ENCODE measurements at regions not wholly inside any gene's neighbourhood (a gene's known extent, or its start where the extent isn't known, plus 50 kb on each side); places are given as distances from the start of the nearest gene placed in this dataset.
"Not testable (repeated sequence)": the region's sequence is repeated elsewhere in the genome, so short reads cannot be mapped to it uniquely, and the experiment has no call there.

- DNase-seq (ENCODE audit: low read depth in 2 of 2), result no peak
These were observed 778.4 kb upstream of the FRG1 start for GRCh38 chr4:189162073-189162789.

DNA sequence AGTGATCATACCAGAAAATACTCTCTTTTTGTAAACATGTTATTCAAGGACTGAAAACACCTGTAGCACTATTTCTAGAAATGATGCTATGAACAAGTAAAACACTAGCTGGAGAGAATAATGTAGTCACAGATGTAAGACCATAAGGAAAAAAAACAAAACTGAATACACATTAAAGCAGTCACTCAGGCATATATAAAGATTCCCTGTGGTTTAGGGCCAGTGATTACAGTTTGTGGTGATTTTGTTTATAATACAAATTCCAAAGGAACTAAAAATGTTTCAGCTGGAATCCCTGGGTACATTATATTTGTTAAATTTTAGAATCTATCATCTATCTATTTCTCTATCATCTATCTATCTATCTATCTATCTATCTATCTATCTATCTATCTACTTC lies 777.8 kb upstream of the FRG1 start:
- DNase-seq (ENCODE audit: low read depth in 2 of 2), result no peak

DNA sequence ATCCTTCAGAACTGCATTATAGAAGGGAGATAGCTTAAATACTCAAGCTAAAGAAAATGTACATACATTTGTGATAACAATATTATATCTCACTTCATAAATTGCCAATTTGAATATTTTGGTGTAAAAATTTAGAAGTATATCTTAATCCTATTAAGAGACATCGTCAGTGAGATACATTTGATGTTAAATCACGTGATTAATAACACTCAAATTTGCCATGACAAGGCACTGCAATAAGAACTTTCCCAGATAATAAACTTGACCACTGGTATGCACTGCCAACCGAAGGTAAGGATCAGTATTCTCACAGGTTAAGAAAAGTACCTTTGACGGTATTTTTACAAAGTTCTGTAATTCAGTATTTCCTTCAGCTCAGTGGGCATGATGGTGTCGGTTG lies 764.7 kb upstream of the FRG1 start:
- no peak for DNase-seq (ENCODE audit: low read depth in 2 of 2)

GRCh38 chr4:189177130-189177529 lies 763.5 kb upstream of the FRG1 start:
- no peak for DNase-seq (ENCODE audit: low read depth in 2 of 2)

DNA sequence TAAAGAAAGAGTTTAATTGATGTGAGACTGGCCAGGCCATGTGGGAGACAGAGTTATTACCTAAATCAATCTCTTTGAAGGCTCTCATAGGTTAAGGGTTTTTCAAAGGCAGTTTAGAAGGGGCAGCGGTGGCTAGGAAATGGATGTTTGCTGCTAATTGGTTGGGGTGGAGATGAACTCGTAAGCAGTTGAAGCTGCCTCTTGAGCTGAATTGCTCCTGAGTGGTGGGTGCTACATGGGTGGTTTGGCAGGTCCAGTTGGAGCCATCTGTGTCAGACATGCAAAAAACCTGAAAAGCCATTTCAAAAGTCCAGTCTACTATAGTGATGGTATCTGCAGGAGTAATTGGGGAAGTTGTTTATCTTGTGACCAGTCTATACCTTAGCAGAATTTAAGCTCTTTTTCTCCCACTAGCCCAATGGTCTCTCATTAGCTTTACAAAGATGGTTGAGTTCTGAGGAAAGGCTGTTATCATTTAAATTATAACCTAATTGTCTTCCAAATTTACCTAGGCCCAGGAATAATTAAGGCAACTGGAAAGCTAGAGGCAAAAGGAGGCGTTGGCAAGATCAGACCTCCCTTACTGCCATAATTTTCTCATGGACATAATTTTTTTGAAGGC lies 762.4 kb upstream of the FRG1 start:
- DNase-seq (ENCODE audit: low read depth in 2 of 2), result no peak

GRCh38 chr4:189185810-189186432 lies 754.8 kb upstream of the FRG1 start:
- DNase-seq (ENCODE audit: low read depth in 2 of 2), result no peak

DNA sequence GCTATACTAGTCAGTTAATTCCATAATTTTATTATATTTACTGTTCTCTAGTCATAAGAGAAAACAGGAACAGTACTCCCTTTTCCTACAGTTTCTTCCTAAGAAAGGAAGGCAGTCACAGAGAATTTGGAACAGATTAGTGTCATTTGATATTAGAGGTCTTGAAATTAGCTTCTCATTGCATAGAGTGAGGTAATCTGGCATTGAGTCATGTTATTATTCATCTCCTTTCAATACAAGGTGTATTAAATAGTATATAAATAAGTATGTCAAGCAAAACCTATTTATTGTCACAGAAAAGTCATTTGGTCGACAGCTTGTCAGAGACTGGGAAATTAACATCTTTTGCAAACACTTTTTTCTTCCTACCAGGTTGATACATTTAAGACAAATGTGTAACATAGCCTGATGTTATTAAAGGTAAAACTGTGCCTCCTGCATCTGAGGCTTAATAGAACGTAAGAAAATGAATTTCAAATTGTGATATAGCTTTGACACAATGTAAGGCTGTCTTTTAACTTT lies 753.1 kb upstream of the FRG1 start:
- no peak for DNase-seq (ENCODE audit: low read depth in 2 of 2)

GRCh38 chr4:189198624-189199023 lies 742.0 kb upstream of the FRG1 start:
- DNase-seq (ENCODE audit: low read depth in 2 of 2), result no peak

DNA sequence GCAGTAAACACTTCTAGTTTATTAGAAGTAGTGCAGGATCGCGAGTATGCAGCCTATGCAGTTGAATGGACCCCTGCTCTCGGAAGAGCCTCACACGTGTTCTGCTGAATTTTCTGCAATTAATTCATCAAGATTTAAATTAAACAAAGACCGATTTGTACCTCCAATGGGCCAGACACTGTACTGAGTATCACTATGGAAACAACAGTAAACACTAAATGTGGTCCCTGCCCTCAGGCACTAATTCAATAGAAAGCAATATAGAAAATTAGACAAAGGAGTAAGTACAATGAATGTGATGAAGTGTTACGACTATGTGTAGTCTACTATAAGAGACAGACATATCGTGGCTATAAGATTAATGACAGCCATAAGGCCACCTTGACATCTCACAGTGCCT lies 740.3 kb upstream of the FRG1 start:
- no peak for DNase-seq (ENCODE audit: low read depth in 2 of 2)

GRCh38 chr4:189202182-189202868 lies 738.3 kb upstream of the FRG1 start:
- DNase-seq (ENCODE audit: low read depth in 2 of 2), result peak; percentile 0 to 3

- no peak for DNase-seq (ENCODE audit: low read depth in 2 of 2)
These were observed 737.8 kb upstream of the FRG1 start for GRCh38 chr4:189202869-189203271.

GRCh38 chr4:189204616-189205015 lies 736.1 kb upstream of the FRG1 start:
- DNase-seq (ENCODE audit: low read depth in 2 of 2), result no peak

DNA sequence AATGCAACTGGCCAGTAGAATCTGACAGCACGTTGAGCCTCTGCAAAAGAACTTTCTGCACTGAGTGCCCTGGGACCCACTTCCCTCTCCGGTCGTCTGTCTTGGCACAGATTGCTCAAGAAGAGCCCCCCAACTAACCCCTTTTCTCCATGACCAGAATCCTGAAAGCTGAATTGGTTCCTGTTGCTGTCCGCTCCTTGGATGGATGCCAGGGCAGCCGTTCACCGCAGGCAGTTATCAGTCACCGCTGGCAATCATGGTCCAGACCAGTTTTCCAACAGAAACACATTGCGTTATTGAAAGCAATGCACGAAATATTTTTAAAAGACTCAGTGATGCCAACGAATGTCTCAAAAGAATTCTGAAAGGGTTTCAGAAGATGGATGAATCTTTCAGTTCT lies 733.7 kb upstream of the FRG1 start:
- no peak for DNase-seq (ENCODE audit: low read depth in 2 of 2)

DNA sequence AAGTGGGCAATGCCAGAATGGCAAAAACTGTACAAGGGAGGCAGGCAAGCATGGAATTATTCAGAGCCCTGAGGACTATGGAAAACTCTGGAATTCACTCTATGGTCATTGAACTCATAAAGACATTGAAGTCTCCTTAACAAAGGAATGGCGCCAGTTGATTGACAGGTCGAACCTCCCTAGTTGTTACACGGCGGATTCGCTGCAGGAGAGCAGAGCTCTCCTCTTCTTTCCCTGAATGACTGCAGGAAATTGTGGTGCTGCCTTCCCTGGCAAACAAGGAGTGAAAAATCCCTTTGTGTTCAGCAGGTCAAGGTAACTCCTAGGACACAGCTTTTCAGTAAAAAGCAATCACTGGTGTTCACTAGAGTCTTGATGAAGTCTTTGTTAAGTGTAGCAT lies 732.8 kb upstream of the FRG1 start:
- no peak for DNase-seq (ENCODE audit: low read depth in 2 of 2)

DNA sequence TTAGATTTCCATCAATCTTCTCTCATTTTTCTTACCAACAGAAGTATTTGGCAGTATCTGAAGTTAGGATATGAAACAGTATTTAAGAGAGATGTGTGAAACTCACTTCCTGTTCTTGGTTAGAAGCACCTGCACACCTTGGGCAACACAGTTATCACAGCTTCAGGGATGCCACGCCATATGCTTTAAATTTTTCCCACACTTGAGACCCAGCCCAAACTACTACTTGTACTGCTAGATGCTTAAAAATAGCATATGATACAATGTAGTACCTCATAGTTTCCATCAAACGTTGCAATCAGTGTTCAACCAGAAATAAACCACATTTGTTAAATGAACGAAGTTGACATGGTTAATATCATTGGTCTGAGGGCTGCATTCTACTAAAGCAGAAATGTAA lies 725.1 kb upstream of the FRG1 start:
- no peak for DNase-seq (ENCODE audit: low read depth in 2 of 2)

DNA sequence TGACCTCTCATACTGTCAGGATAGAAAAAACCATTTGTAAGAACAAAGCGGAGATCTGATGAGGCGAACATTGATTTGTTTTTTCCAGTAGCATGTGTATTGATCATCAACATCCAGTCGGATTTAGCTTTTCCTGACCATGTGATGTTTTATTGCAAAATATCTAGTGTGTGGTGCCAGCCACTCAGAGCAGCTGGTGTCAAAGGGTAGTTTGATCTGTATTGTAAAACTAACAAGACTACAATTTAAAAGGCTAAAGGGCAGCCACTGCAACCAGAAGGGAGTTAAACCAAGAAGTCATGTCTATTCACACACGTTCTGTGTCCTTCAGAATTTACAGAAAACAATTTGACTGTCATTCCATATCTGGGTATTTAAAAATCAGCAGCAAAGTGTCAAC lies 719.0 kb upstream of the FRG1 start:
- DNase-seq (ENCODE audit: low read depth in 2 of 2), result no peak

- no peak for DNase-seq (ENCODE audit: low read depth in 2 of 2)
These were observed 711.9 kb upstream of the FRG1 start for GRCh38 chr4:189228726-189229125.

GRCh38 chr4:189232274-189232673 lies 708.4 kb upstream of the FRG1 start:
- no peak for DNase-seq (ENCODE audit: low read depth in 2 of 2)

- not testable (repeated sequence) for DNase-seq (ENCODE audit: low read depth in 2 of 2)
These were observed 706.9 kb upstream of the FRG1 start for GRCh38 chr4:189233754-189234153.

- DNase-seq (ENCODE audit: low read depth in 2 of 2), result not testable (repeated sequence)
These were observed 705.7 kb upstream of the FRG1 start for GRCh38 chr4:189234948-189235347.

GRCh38 chr4:189235599-189235998 lies 705.1 kb upstream of the FRG1 start:
- DNase-seq (ENCODE audit: low read depth in 2 of 2), result no peak

DNA sequence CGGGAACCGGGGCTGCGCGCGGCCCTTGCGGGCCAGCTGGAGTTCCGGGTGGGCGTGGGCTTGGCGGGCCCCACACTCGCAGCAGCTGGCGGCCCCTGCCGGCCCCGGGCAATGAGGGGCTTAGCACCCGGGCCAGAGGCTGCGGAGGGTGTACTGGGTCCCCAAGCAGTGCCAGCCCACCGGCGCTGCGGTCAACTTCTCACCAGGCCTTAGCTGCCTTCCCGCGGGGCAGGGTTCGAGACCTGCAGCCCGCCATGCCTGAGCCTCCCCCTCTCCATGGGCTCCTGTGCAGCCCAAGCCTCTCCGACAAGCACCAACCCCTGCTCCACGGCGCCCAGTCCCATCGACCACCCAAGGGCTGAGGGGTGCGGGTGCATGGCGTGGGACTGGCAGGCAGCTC lies 704.4 kb upstream of the FRG1 start:
- not testable (repeated sequence) for DNase-seq (ENCODE audit: low read depth in 2 of 2)

All from stimulated activated CD4-positive, alpha-beta T cell treated with anti-CD3 and anti-CD28 coated beads, Interleukin-15, amount 100 ng/mL, for 48 hours (primary cell).